Breast epithelium (tissue), 3 donors: ENCODE measurements at regions not wholly inside any gene's neighbourhood (a gene's known extent, or its start where the extent isn't known, plus 50 kb on each side); places are given as distances from the start of the nearest gene placed in this dataset.

Experiments used
- POLR2AphosphoS5 ChIP-seq, 3 donors: sonication (generic); formaldehyde crosslinking; IDR thresholded peaks; one replicate each; pipeline ENCODE4 v1.6.1; 2017; ENCODE audit warnings: antibody characterized with exemption in 3 of 3
- TF ChIP-seq, protein P1 (sequence below), 3 donors: fragments of 450-650 bp; IDR thresholded peaks; one replicate each; pipeline ENCODE4 v1.5.1; 2016 to 2017; ENCODE audit warnings: antibody characterized with exemption in 3 of 3, mild to moderate bottlenecking in 3 of 3, moderate library complexity in 3 of 3

- TF ChIP-seq, protein P1, sequence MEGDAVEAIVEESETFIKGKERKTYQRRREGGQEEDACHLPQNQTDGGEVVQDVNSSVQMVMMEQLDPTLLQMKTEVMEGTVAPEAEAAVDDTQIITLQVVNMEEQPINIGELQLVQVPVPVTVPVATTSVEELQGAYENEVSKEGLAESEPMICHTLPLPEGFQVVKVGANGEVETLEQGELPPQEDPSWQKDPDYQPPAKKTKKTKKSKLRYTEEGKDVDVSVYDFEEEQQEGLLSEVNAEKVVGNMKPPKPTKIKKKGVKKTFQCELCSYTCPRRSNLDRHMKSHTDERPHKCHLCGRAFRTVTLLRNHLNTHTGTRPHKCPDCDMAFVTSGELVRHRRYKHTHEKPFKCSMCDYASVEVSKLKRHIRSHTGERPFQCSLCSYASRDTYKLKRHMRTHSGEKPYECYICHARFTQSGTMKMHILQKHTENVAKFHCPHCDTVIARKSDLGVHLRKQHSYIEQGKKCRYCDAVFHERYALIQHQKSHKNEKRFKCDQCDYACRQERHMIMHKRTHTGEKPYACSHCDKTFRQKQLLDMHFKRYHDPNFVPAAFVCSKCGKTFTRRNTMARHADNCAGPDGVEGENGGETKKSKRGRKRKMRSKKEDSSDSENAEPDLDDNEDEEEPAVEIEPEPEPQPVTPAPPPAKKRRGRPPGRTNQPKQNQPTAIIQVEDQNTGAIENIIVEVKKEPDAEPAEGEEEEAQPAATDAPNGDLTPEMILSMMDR (IDR thresholded peaks at IDR 0.05): no peak
- TF ChIP-seq POLR2AphosphoS5 (IDR thresholded peaks at IDR 0.05): no peak
Measured at GRCh38 chr20:30811885-30812671, 445.4 kb upstream of the DEFB115 start.
